PC-9 (cell line): ENCODE measurements at regions not wholly inside any gene's neighbourhood (a gene's known extent, or its start where the extent isn't known, plus 50 kb on each side); places are given as distances from the start of the nearest gene placed in this dataset.

ENCODE experiments used
- EZH2 ChIP-seq: fragments of 200-600 bp; sonication (generic); IDR thresholded peaks from 2 replicates; pipeline ENCODE4 v1.8.0; 2017; ENCODE audit warnings: antibody characterized with exemption, low read depth
- TF ChIP-seq, protein P1 (sequence below): fragments of 200-600 bp; sonication (generic); conservative IDR thresholded peaks from 2 replicates; pipeline ENCODE4 v1.6.1; 2017; ENCODE audit warnings: mixed run types, antibody characterized with exemption, mild to moderate bottlenecking, moderate library complexity

- TF ChIP-seq, protein P1, sequence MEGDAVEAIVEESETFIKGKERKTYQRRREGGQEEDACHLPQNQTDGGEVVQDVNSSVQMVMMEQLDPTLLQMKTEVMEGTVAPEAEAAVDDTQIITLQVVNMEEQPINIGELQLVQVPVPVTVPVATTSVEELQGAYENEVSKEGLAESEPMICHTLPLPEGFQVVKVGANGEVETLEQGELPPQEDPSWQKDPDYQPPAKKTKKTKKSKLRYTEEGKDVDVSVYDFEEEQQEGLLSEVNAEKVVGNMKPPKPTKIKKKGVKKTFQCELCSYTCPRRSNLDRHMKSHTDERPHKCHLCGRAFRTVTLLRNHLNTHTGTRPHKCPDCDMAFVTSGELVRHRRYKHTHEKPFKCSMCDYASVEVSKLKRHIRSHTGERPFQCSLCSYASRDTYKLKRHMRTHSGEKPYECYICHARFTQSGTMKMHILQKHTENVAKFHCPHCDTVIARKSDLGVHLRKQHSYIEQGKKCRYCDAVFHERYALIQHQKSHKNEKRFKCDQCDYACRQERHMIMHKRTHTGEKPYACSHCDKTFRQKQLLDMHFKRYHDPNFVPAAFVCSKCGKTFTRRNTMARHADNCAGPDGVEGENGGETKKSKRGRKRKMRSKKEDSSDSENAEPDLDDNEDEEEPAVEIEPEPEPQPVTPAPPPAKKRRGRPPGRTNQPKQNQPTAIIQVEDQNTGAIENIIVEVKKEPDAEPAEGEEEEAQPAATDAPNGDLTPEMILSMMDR, result no peak
- no peak for TF ChIP-seq EZH2
These were observed 409.4 kb upstream of the FRG2C start for GRCh38 chr3:75254685-75255084.
